ENCODE measurements at regions not wholly inside any gene's neighbourhood (a gene's known extent, or its start where the extent isn't known, plus 50 kb on each side); places are given as distances from the start of the nearest gene placed in this dataset.

- TF ChIP-seq, protein P1, sequence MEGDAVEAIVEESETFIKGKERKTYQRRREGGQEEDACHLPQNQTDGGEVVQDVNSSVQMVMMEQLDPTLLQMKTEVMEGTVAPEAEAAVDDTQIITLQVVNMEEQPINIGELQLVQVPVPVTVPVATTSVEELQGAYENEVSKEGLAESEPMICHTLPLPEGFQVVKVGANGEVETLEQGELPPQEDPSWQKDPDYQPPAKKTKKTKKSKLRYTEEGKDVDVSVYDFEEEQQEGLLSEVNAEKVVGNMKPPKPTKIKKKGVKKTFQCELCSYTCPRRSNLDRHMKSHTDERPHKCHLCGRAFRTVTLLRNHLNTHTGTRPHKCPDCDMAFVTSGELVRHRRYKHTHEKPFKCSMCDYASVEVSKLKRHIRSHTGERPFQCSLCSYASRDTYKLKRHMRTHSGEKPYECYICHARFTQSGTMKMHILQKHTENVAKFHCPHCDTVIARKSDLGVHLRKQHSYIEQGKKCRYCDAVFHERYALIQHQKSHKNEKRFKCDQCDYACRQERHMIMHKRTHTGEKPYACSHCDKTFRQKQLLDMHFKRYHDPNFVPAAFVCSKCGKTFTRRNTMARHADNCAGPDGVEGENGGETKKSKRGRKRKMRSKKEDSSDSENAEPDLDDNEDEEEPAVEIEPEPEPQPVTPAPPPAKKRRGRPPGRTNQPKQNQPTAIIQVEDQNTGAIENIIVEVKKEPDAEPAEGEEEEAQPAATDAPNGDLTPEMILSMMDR (IDR thresholded peaks at IDR 0.05; ENCODE audit: control extremely low read depth in 1 of 3, insufficient read depth in 1 of 3, low read depth in 1 of 3, low read length in 3 of 3): no peak
- no peak for TF ChIP-seq POLR2AphosphoS5 (IDR thresholded peaks at IDR 0.05; ENCODE audit: low read depth, low read length)
- no peak for TF ChIP-seq POLR2A (IDR thresholded peaks at IDR 0.05; ENCODE audit: control extremely low read depth in 1 of 2, low read depth in 2 of 2, low read length in 2 of 2)
- TF ChIP-seq CREB1 (IDR thresholded peaks at IDR 0.05): no peak
- no peak for TF ChIP-seq BCL11A (IDR thresholded peaks at IDR 0.05; ENCODE audit: low read depth in 2 of 2, low read length in 2 of 2)
- TF ChIP-seq HDAC6 (IDR thresholded peaks at IDR 0.05; ENCODE audit: low read depth, low read length): no peak
- no peak for TF ChIP-seq YY1 (IDR thresholded peaks at IDR 0.05; ENCODE audit: low read depth, low read length)
- TF ChIP-seq, protein P2, sequence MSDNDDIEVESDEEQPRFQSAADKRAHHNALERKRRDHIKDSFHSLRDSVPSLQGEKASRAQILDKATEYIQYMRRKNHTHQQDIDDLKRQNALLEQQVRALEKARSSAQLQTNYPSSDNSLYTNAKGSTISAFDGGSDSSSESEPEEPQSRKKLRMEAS (IDR thresholded peaks at IDR 0.05): no peak
These were observed 85.7 kb downstream of the HS1BP3 start for GRCh38 chr2:20565101-20565622.
